MM.1S (cell line): ENCODE measurements at regions not wholly inside any gene's neighbourhood (a gene's known extent, or its start where the extent isn't known, plus 50 kb on each side); places are given as distances from the start of the nearest gene placed in this dataset.

ENCODE experiments used
- DNase-seq: peaks from one replicate; pipeline ENCODE4 v3.0.0-alpha.2; 2015
- H2AFZ ChIP-seq: fragments of 300-600 bp; sonication (generic); 2 replicates; pipeline ENCODE4 v1.6.0; 2016; ENCODE audit warnings: antibody characterized with exemption, low read length
- H3F3A ChIP-seq: fragments of 300-600 bp; sonication (generic); 2 replicates; pipeline ENCODE4 v1.6.1; 2016; ENCODE audit warnings: mild to moderate bottlenecking, antibody characterized with exemption, low read length, moderate library complexity, mixed read lengths; ENCODE audit not compliant: insufficient read depth
- H3K27ac ChIP-seq: fragments of 300-600 bp; sonication (generic); 2 replicates; pipeline ENCODE4 v1.5.1; 2016; ENCODE audit warnings: mild to moderate bottlenecking, low read length
- H3K27me3 ChIP-seq: fragments of 300-600 bp; sonication (generic); replicated peaks from 2 replicates; pipeline ENCODE4 v1.6.0; 2016; ENCODE audit warnings: low read length; ENCODE audit not compliant: insufficient read depth
- H3K36me3 ChIP-seq: fragments of 300-600 bp; sonication (generic); replicated peaks from 2 replicates; pipeline ENCODE4 v1.6.1; 2016; ENCODE audit warnings: mild to moderate bottlenecking, low read length, mixed read lengths; ENCODE audit not compliant: insufficient read depth
- H3K4me1 ChIP-seq: fragments of 300-600 bp; sonication (generic); 2 replicates; pipeline ENCODE4 v1.6.1; 2016; ENCODE audit warnings: low read length, mixed read lengths
- H3K4me2 ChIP-seq: fragments of 300-600 bp; sonication (generic); 2 replicates; pipeline ENCODE4 v1.6.0; 2016; ENCODE audit warnings: low read depth, low read length
- H3K4me3 ChIP-seq: fragments of 300-600 bp; sonication (generic); 2 replicates; pipeline ENCODE4 v1.5.1; 2016; ENCODE audit warnings: low read length, mixed read lengths
- H3K79me2 ChIP-seq: fragments of 300-600 bp; sonication (generic); 2 replicates; pipeline ENCODE4 v1.6.1; 2016; ENCODE audit warnings: mixed run types, low read length, mixed read lengths
- H3K9ac ChIP-seq: fragments of 300-600 bp; sonication (generic); 2 replicates; pipeline ENCODE4 v1.6.1; 2016; ENCODE audit warnings: low read length, mixed read lengths
- H3K9me2 ChIP-seq: fragments of 300-600 bp; sonication (generic); replicated peaks from 2 replicates; pipeline ENCODE4 v1.6.1; 2016; ENCODE audit warnings: mild to moderate bottlenecking, low read length, mixed read lengths; ENCODE audit not compliant: insufficient read depth
- H3K9me3 ChIP-seq: fragments of 300-600 bp; sonication (generic); replicated peaks from 2 replicates; pipeline ENCODE4 v1.6.1; 2016; ENCODE audit warnings: mild to moderate bottlenecking, low read length, mixed read lengths; ENCODE audit not compliant: insufficient read depth
- H4K20me1 ChIP-seq: fragments of 300-600 bp; sonication (generic); 2 replicates; pipeline ENCODE4 v1.6.1; 2016; ENCODE audit warnings: mild to moderate bottlenecking, low read length, moderate library complexity, mixed read lengths; ENCODE audit not compliant: insufficient read depth
- CTCF ChIP-seq: fragments of 300-600 bp; sonication (generic); IDR thresholded peaks from 2 replicates; pipeline ENCODE4 v1.5.1; 2016; ENCODE audit warnings: antibody characterized with exemption, low read length, mixed read lengths
- EZH2 ChIP-seq: fragments of 300-600 bp; sonication (generic); optimal IDR thresholded peaks from 2 replicates; pipeline ENCODE3; 2017; ENCODE audit warnings: low read depth, mild to moderate bottlenecking, antibody characterized with exemption, low read length, mixed read lengths
- EZH2phosphoT487 ChIP-seq: fragments of 300-600 bp; sonication (generic); IDR thresholded peaks from 2 replicates; pipeline ENCODE4 v1.6.1; 2018; ENCODE audit warnings: antibody characterized with exemption, low read length

- no peaks in the 10 kb centered on the region for H3K4me1 ChIP-seq
- H3K4me3 ChIP-seq, result no peak overlapping the region
- DNase-seq, result no peak
- H4K20me1 ChIP-seq, result no peaks in the 10 kb centered on the region
- H3K4me2 ChIP-seq, result no peak overlapping the region
- no peak for TF ChIP-seq EZH2phosphoT487
- no peaks in the 10 kb centered on the region for H3K27me3 ChIP-seq
- H3K9me2 ChIP-seq, result no peaks in the 10 kb centered on the region
- H3K9me3 ChIP-seq, result no peaks in the 10 kb centered on the region
- H2AFZ ChIP-seq, result no peak overlapping the region
- H3K9ac ChIP-seq, result no peak overlapping the region
- H3F3A ChIP-seq, result no peaks in the 10 kb centered on the region
- H3K27ac ChIP-seq, result no peak overlapping the region
- H3K36me3 ChIP-seq, result no peaks in the 10 kb centered on the region
- no peaks in the 10 kb centered on the region for H3K79me2 ChIP-seq
Observed at GRCh38 chr20:21583486-21584168, 69.8 kb upstream of the NKX2-2 start.

- Histone ChIP-seq H3K9ac (no peak overlapping the region), H2AFZ (no peak overlapping the region), H3K4me1 (no peaks in the 10 kb centered on the region), H3K27me3 (no peaks in the 10 kb centered on the region), H3F3A (no peaks in the 10 kb centered on the region), H3K4me2 (no peak overlapping the region), H3K36me3 (no peaks in the 10 kb centered on the region), H3K4me3 (no peak overlapping the region), H3K9me2 (no peaks in the 10 kb centered on the region), H3K79me2 (no peaks in the 10 kb centered on the region), H4K20me1 (no peaks in the 10 kb centered on the region), H3K9me3 (no peaks in the 10 kb centered on the region), H3K27ac (no peak overlapping the region)
- DNase-seq, result no peak
- TF ChIP-seq CTCF (no peak), EZH2phosphoT487 (no peak), EZH2 (no peak)
Observed at GRCh38 chr20:21577551-21577950, 63.7 kb upstream of the NKX2-2 start.

- Histone ChIP-seq H3K4me1 (no peaks in the 10 kb centered on the region), H3K9me2 (no peaks in the 10 kb centered on the region), H3K9me3 (no peaks in the 10 kb centered on the region), H3K36me3 (no peaks in the 10 kb centered on the region), H3K9ac (no peak overlapping the region), H3F3A (no peaks in the 10 kb centered on the region), H3K79me2 (no peaks in the 10 kb centered on the region), H3K4me2 (no peak overlapping the region), H3K27ac (no peak overlapping the region), H3K4me3 (no peak overlapping the region), H3K27me3 (no peaks in the 10 kb centered on the region), H2AFZ (no peak overlapping the region), H4K20me1 (no peaks in the 10 kb centered on the region)
- no peak for TF ChIP-seq EZH2
- TF ChIP-seq CTCF, result no peak
- TF ChIP-seq EZH2phosphoT487, result no peak
- DNase-seq, result no peak
Observed at GRCh38 chr20:21575981-21576740, 62.3 kb upstream of the NKX2-2 start.

- DNase-seq, result no peak
- TF ChIP-seq EZH2phosphoT487 (no peak), EZH2 (no peak), CTCF (no peak)
- H3K79me2 ChIP-seq, result no peaks in the 10 kb centered on the region
- no peaks in the 10 kb centered on the region for H3K4me1 ChIP-seq
- H4K20me1 ChIP-seq, result no peaks in the 10 kb centered on the region
- H2AFZ ChIP-seq, result no peak overlapping the region
- H3K27me3 ChIP-seq, result no peaks in the 10 kb centered on the region
- no peaks in the 10 kb centered on the region for H3K9me2 ChIP-seq
- H3K36me3 ChIP-seq, result no peaks in the 10 kb centered on the region
- no peak overlapping the region for H3K4me3 ChIP-seq
- H3K9ac ChIP-seq, result no peak overlapping the region
- H3K9me3 ChIP-seq, result no peaks in the 10 kb centered on the region
- no peaks in the 10 kb centered on the region for H3F3A ChIP-seq
- H3K4me2 ChIP-seq, result no peak overlapping the region
- H3K27ac ChIP-seq, result no peak overlapping the region
Observed at GRCh38 chr20:21575167-21575566, 61.3 kb upstream of the NKX2-2 start.
